ENCODE measurements at regions not wholly inside any gene's neighbourhood (a gene's known extent, or its start where the extent isn't known, plus 50 kb on each side); places are given as distances from the start of the nearest gene placed in this dataset.
A peak's percentile ranks its signal among the peaks of the same experiment; 100 is the strongest.

GRCh38 chr1:108082738-108083562 lies 117.2 kb downstream of the SLC25A24 start:
- no TSS peak for BruUV-seq (replicated peaks)
- WGBS (ENCODE audit: low lambda C conversion rate) = 7% methylated on average over 4 of the region's 4 CpGs
- no peak for FAIRE-seq
- Histone ChIP-seq H3K9me3 (ENCODE audit: low read length) (no peaks in the 10 kb centered on the region), H3K4me2 (ENCODE audit: low read depth, low read length) (no peak overlapping the region), H3K4me1 (ENCODE audit: insufficient read depth, low read length) (no peaks in the 10 kb centered on the region), H4K20me1 (ENCODE audit: insufficient read depth, low read length) (no peaks in the 10 kb centered on the region), H3K36me3 (replicated peaks in 1 of 2; ENCODE audit: control insufficient read depth in 1 of 2, insufficient read depth in 2 of 2, low read length in 2 of 2) (no peaks in the 10 kb centered on the region), H3K27ac (ENCODE audit: extremely low read length, insufficient read depth, low read length) (no peak overlapping the region), H3K9ac (ENCODE audit: insufficient read depth, low read depth, low read length) (no peak overlapping the region), H3K27me3 (ENCODE audit: control insufficient read depth in 1 of 2, insufficient read depth in 2 of 2, low read length in 2 of 2) (no peaks in the 10 kb centered on the region), H2AFZ (ENCODE audit: low read length) (no peak overlapping the region), H3K79me2 (ENCODE audit: insufficient read depth, low read length) (no peaks in the 10 kb centered on the region), H3K4me3 (replicated peaks in 1 of 3; ENCODE audit: insufficient read depth in 1 of 3, low read depth in 2 of 3, low read length in 3 of 3) (no peak overlapping the region)
- intact Hi-C loops (cut with micrococcal nuclease; ENCODE audit: unreplicated experiment) (no loop called here), in situ Hi-C loops (cut with HindIII; ENCODE audit: extremely low pct_ligation_motif_present, low pct_unique_long_range_greater_than_20kb) (no loop called here)
- TF ChIP-seq ATF7 (IDR thresholded peaks at IDR 0.05) = peak; percentile 41; the same call in 1 of the 2 replicates
- TF ChIP-seq ATF7 (CRISPR knock-in tag; IDR thresholded peaks at IDR 0.05) = no peak
- no peak for TF ChIP-seq TFDP1 (CRISPR knock-in tag; IDR thresholded peaks at IDR 0.05; ENCODE audit: borderline replicate concordance)
- TF ChIP-seq KMT2A (CRISPR knock-in tag; IDR thresholded peaks at IDR 0.05) = no peak
- no peak for TF ChIP-seq HMG20A (CRISPR knock-in tag; IDR thresholded peaks at IDR 0.05; ENCODE audit: borderline replicate concordance)
- TF ChIP-seq ZNF883 (CRISPR knock-in tag; IDR thresholded peaks at IDR 0.05; ENCODE audit: not compliant biosample characterization) = no peak
- ChIA-PET CTCF (ENCODE audit: low intra/inter-chr PET ratio, low total read pairs) (no interaction called here), POLR2A (no interaction called here)
- ATAC-seq = no peak
- DNase-seq (ENCODE audit: low spot score) = no peak

- intact Hi-C loops (cut with micrococcal nuclease; ENCODE audit: unreplicated experiment) = no loop called here
- TF ChIP-seq HOMEZ (CRISPR knock-in tag; IDR thresholded peaks at IDR 0.05; ENCODE audit: low read depth) (no peak), USF2 (IDR thresholded peaks at IDR 0.05; ENCODE audit: low read depth, low read length) (no peak), USF2 (CRISPR knock-in tag; IDR thresholded peaks at IDR 0.05; ENCODE audit: borderline replicate concordance) (no peak)
Observed at GRCh38 chr1:108082001-108082400, 117.0 kb upstream of the VAV3 start.

More at GRCh38 chr1:108082001-108082400, 117.0 kb upstream of the VAV3 start:
- Histone ChIP-seq H2AFZ (ENCODE audit: low read length) (no peak overlapping the region), H3K27ac (ENCODE audit: extremely low read length, insufficient read depth, low read length) (no peak overlapping the region), H3K4me2 (ENCODE audit: low read depth, low read length) (no peak overlapping the region), H3K79me2 (ENCODE audit: insufficient read depth, low read length) (no peaks in the 10 kb centered on the region), H3K9me3 (ENCODE audit: low read length) (no peaks in the 10 kb centered on the region), H3K9ac (ENCODE audit: insufficient read depth, low read depth, low read length) (no peak overlapping the region), H3K27me3 (ENCODE audit: control insufficient read depth in 1 of 2, insufficient read depth in 2 of 2, low read length in 2 of 2) (no peaks in the 10 kb centered on the region), H3K36me3 (replicated peaks in 1 of 2; ENCODE audit: control insufficient read depth in 1 of 2, insufficient read depth in 2 of 2, low read length in 2 of 2) (no peaks in the 10 kb centered on the region), H3K4me3 (replicated peaks in 1 of 3; ENCODE audit: insufficient read depth in 1 of 3, low read depth in 2 of 3, low read length in 3 of 3) (no peak overlapping the region), H4K20me1 (ENCODE audit: insufficient read depth, low read length) (no peaks in the 10 kb centered on the region), H3K4me1 (ENCODE audit: insufficient read depth, low read length) (no peaks in the 10 kb centered on the region)
- no TSS peak for BruUV-seq (replicated peaks)
- ATAC-seq = no peak
- CTCF ChIA-PET (ENCODE audit: low intra/inter-chr PET ratio, low total read pairs) = no interaction called here
- in situ Hi-C loops (cut with HindIII; ENCODE audit: extremely low pct_ligation_motif_present, low pct_unique_long_range_greater_than_20kb) = no loop called here
- POLR2A ChIA-PET = no interaction called here
- DNase-seq (ENCODE audit: low spot score) = no peak
- FAIRE-seq = no peak
- WGBS (ENCODE audit: low lambda C conversion rate) = 66% methylated on average over 3 of the region's 4 CpGs

All from HepG2 (cell line).